HK-2 (cell line): ENCODE measurements at regions not wholly inside any gene's neighbourhood (a gene's known extent, or its start where the extent isn't known, plus 50 kb on each side); places are given as distances from the start of the nearest gene placed in this dataset.

Source experiments
- DNase-seq: peaks from one replicate; pipeline ENCODE4 v3.0.0-alpha.2; 2018; ENCODE audit not compliant: unreplicated experiment

- no peak for DNase-seq
Measured at GRCh38 chr6:124877468-124877867, 84.8 kb upstream of the RNF217 start.

GRCh38 chr6:124879110-124879991 lies 82.9 kb upstream of the RNF217 start:
- no peak for DNase-seq

GRCh38 chr6:124879992-124880355 lies 82.3 kb upstream of the RNF217 start:
- DNase-seq: no peak

- no peak for DNase-seq
Measured at GRCh38 chr6:124881898-124882578, 80.2 kb upstream of the RNF217 start.

GRCh38 chr6:124882579-124883393 lies 79.5 kb upstream of the RNF217 start:
- no peak for DNase-seq

- DNase-seq: no peak
Measured at GRCh38 chr6:124885171-124885570, 77.1 kb upstream of the RNF217 start.

- DNase-seq: no peak
Measured at GRCh38 chr6:124887872-124888580, 74.2 kb upstream of the RNF217 start.

- DNase-seq: peak; percentile 26
Measured at GRCh38 chr6:124888581-124889371, 73.5 kb upstream of the RNF217 start.

- no peak for DNase-seq
Measured at GRCh38 chr6:124901084-124901483, 61.2 kb upstream of the RNF217 start.

GRCh38 chr6:124903797-124904196 lies 58.4 kb upstream of the RNF217 start:
- no peak for DNase-seq

GRCh38 chr6:124907596-124907995 lies 54.6 kb upstream of the RNF217 start:
- DNase-seq: no peak
